ENCODE measurements at regions not wholly inside any gene's neighbourhood (a gene's known extent, or its start where the extent isn't known, plus 50 kb on each side); places are given as distances from the start of the nearest gene placed in this dataset.
"Not testable (repeated sequence)": the region's sequence is repeated elsewhere in the genome, so short reads cannot be mapped to it uniquely, and the experiment has no call there.

DNA sequence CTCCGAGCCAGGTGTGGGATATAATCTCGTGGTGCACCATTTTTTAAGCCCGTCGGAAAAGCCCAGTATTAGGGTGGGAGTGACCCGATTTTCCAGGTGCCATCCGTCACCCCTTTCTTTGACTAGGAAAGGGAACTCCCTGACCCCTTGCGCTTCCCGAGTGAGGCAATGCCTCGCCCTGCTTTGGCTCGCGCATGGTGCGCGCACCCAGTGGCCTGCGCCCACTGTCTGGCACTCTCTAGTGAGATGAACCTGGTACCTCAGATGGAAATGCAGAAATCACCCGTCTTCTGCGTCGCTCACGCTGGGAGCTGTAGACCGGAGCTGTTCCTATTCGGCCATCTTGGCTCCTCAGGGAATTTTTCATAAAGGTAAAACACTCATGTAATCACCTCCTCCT, 63.9 kb downstream of the RWDD3 start:
- H3K36me3 ChIP-seq (ENCODE audit: insufficient read depth, low read length); H3K4me1 ChIP-seq (ENCODE audit: insufficient read depth, low read length); H3K27me3 ChIP-seq (ENCODE audit: insufficient read depth, low read length); H3K4me3 ChIP-seq (ENCODE audit: low read length); H3K27ac ChIP-seq (ENCODE audit: low read depth, low read length); H3K9me3 ChIP-seq (ENCODE audit: insufficient read depth, low read depth, low read length); H3K9ac ChIP-seq (ENCODE audit: low read depth, low read length): not testable (repeated sequence)
- 86% methylated on average over 20 of the region's 20 CpGs for WGBS

DNA sequence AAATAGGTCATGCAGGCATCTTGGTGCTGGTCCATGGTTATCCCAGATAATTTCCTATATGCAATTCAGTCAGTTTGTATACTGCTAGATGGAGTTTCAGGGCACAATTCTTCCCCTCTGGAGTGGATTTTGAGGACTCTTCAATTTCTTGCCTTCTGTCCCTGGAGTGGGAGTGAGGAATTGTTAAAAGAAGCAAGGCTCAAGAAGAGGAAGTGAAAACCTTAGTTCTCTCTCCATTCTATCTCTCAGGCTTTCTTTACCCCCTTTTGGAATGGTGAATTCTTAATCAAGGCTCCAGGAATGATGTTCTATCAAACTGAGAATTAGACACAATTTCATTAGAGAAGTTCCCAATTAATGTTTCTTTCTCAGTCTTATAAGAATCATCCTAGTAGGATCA, 67.1 kb downstream of the RWDD3 start:
- no peaks in the 10 kb centered on the region for H3K4me1 ChIP-seq (ENCODE audit: insufficient read depth, low read length)
- no peaks in the 10 kb centered on the region for H3K27me3 ChIP-seq (ENCODE audit: insufficient read depth, low read length)
- no peak overlapping the region for H3K9ac ChIP-seq (ENCODE audit: low read depth, low read length)
- H3K36me3 ChIP-seq (ENCODE audit: insufficient read depth, low read length): no peaks in the 10 kb centered on the region
- no peaks in the 10 kb centered on the region for H3K9me3 ChIP-seq (ENCODE audit: insufficient read depth, low read depth, low read length)
- H3K4me3 ChIP-seq (ENCODE audit: low read length): no peak overlapping the region
- H3K27ac ChIP-seq (ENCODE audit: low read depth, low read length): no peak overlapping the region

DNA sequence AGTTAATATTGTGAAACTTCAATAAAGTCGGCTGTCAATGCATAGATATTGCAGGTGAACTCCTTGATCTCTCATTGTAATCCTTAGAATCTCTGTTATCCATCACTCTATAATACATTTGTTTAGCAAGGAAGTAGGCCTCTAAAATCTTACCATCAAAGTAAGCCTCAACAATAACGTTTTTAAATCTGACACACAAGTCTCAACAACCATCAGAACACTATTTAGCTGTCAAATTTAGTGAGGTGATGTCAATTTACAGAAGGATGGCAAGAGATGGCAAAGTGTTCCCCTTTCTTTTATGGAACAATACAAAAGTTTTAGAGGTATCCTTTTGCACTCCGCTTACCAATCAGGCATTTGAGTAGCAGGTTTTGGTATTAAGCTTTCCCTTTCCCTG, 67.6 kb downstream of the RWDD3 start:
- no peak overlapping the region for H3K9ac ChIP-seq (ENCODE audit: low read depth, low read length)
- H3K4me1 ChIP-seq (ENCODE audit: insufficient read depth, low read length): no peaks in the 10 kb centered on the region
- H3K27ac ChIP-seq (ENCODE audit: low read depth, low read length): no peak overlapping the region
- H3K36me3 ChIP-seq (ENCODE audit: insufficient read depth, low read length): no peaks in the 10 kb centered on the region
- H3K27me3 ChIP-seq (ENCODE audit: insufficient read depth, low read length): no peaks in the 10 kb centered on the region
- 82% methylated on average over 3 of the region's 3 CpGs for WGBS
- no peaks in the 10 kb centered on the region for H3K9me3 ChIP-seq (ENCODE audit: insufficient read depth, low read depth, low read length)
- H3K4me3 ChIP-seq (ENCODE audit: low read length): no peak overlapping the region

DNA sequence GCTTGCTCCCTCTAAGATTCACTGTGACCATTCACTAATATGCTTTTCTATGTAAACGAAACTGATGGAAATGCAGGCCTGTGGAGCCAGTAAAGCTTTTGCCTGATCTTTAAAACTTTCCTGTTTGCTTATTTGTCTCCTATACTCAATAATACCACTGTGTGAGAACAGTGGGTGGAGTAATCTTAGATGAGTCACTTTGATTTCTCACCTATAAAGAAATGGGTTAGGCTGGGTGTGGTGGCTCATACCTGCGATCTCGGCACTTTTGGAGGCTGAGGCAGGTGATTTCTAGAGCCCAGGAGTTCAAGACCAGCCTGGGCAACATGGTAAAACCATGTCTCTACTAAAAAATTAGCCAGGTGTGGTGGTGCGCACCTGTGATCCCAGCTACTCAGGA, 70.8 kb downstream of the RWDD3 start:
- no peaks in the 10 kb centered on the region for H3K27me3 ChIP-seq (ENCODE audit: insufficient read depth, low read length)
- peaks cover 13% of the 10 kb centered on the region for H3K4me1 ChIP-seq (ENCODE audit: insufficient read depth, low read length)
- no peak overlapping the region for H3K9ac ChIP-seq (ENCODE audit: low read depth, low read length)
- no peak overlapping the region for H3K27ac ChIP-seq (ENCODE audit: low read depth, low read length)
- no peaks in the 10 kb centered on the region for H3K9me3 ChIP-seq (ENCODE audit: insufficient read depth, low read depth, low read length)
- no peaks in the 10 kb centered on the region for H3K36me3 ChIP-seq (ENCODE audit: insufficient read depth, low read length)
- WGBS: 95% methylated on average over 4 of the region's 4 CpGs
- H3K4me3 ChIP-seq (ENCODE audit: low read length): no peak overlapping the region

DNA sequence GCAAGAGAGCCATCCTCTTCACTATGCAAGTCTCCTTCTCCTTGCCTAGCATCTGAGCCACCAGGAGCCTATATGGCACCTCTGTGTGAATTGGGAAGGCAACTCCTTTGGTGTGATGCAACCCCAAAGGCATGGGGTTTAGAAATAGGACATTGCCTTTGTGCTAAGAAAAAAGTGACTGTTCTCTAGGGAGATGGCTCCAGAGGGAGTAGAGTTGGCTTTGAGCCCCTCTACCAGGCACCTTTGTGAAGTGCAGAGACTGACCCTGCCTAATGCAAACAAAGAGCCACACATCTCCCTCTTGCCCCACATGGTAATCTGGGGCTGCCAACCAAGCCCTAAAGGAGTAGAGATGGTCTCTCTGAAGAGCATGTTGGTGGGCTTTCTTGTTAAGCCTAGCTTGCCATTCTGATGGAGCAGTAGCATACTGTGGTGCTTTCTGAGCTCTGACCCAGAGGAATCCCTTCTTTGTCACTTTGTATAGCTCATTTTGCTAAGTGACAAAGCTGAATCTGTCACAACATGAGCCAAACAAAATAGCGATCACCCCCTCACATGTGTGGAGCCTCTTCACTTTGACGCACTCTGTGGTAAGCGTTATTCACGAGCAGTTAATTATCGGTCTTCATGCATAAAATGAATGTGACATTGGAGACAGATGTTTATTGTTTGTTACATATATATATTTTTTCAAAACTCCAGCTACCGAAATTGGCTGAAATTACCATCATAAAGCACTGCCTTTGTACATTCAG, 74.4 kb downstream of the RWDD3 start:
- no peak overlapping the region for H3K27ac ChIP-seq (ENCODE audit: low read depth, low read length)
- no peaks in the 10 kb centered on the region for H3K9me3 ChIP-seq (ENCODE audit: insufficient read depth, low read depth, low read length)
- H3K9ac ChIP-seq (ENCODE audit: low read depth, low read length): no peak overlapping the region
- H3K36me3 ChIP-seq (ENCODE audit: insufficient read depth, low read length): no peaks in the 10 kb centered on the region
- no peaks in the 10 kb centered on the region for H3K27me3 ChIP-seq (ENCODE audit: insufficient read depth, low read length)
- H3K4me3 ChIP-seq (ENCODE audit: low read length): no peak overlapping the region
- H3K4me1 ChIP-seq (ENCODE audit: insufficient read depth, low read length): peaks cover 25% of the 10 kb centered on the region
- WGBS: 76% methylated on average over 6 of the region's 6 CpGs

DNA sequence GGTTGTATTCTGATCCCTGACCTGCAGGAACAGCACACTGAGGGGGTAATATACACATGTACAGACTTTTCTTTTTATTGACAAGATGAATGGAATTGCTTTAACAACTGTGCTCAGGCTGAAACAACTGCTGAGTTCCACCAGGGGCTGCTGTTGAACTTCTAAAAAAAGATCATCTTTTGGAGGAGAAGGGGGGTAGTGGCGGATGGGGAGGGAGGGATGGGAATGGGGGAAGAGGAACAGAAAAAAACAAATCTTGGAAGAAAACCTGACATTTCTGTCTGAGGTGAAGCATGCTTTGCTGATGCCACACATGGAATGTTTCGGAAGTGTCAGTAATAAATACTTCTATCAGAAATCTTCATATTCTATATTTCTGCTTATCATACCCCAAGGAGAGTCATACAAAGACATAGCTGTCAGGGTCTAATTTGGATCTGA, 75.0 kb downstream of the RWDD3 start:
- Histone ChIP-seq H3K4me3 (ENCODE audit: low read length) (no peak overlapping the region), H3K36me3 (ENCODE audit: insufficient read depth, low read length) (no peaks in the 10 kb centered on the region), H3K9ac (ENCODE audit: low read depth, low read length) (no peak overlapping the region), H3K27me3 (ENCODE audit: insufficient read depth, low read length) (no peaks in the 10 kb centered on the region), H3K27ac (ENCODE audit: low read depth, low read length) (no peak overlapping the region), H3K9me3 (ENCODE audit: insufficient read depth, low read depth, low read length) (no peaks in the 10 kb centered on the region), H3K4me1 (ENCODE audit: insufficient read depth, low read length) (peaks cover 25% of the 10 kb centered on the region)
- WGBS: 58% methylated on average over 2 of the region's 2 CpGs

DNA sequence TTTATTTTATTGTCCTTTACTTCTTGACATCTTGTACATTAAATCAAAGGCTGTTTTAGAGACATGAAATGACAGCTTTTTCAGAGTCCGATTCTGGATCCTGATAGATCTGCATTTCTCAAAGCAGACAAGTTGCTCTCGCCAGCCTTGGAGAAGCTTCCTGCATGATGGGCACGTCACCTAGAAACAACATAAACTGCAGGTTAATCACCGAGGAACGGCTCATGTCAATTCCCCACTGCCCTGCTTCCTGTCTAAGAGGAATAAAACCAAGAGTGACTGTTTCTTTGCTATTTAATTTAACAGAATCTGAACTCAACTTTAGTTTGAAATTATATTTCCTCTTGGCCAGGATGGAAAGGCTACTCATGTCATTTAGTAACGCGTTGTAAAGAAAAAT, 77.0 kb downstream of the RWDD3 start:
- Histone ChIP-seq H3K27ac (ENCODE audit: low read depth, low read length) (no peak overlapping the region), H3K27me3 (ENCODE audit: insufficient read depth, low read length) (no peaks in the 10 kb centered on the region), H3K9ac (ENCODE audit: low read depth, low read length) (no peak overlapping the region), H3K4me1 (ENCODE audit: insufficient read depth, low read length) (peaks cover 25% of the 10 kb centered on the region), H3K4me3 (ENCODE audit: low read length) (no peak overlapping the region), H3K9me3 (ENCODE audit: insufficient read depth, low read depth, low read length) (no peaks in the 10 kb centered on the region), H3K36me3 (ENCODE audit: insufficient read depth, low read length) (no peaks in the 10 kb centered on the region)
- WGBS: 80% methylated on average over 7 of the region's 7 CpGs

DNA sequence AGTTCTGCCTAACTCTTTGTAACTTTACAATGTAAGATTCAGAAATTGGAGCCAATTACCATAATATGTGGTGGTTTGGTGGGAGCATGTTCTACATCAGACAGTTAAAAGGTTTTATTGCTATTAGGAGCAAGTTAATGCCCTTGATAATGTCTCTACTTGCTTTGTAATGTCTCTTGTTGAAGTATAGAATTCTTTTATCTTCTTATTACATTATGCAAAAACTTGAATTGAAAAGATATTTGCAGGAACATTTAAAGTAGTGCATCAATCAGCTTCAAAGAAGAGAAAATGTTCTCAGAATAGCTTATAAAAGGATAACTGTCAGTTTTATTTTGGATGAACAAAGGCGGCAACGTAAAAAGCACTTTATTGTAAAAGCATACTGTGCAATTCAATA, 77.8 kb downstream of the RWDD3 start:
- H3K36me3 ChIP-seq (ENCODE audit: insufficient read depth, low read length): no peaks in the 10 kb centered on the region
- no peaks in the 10 kb centered on the region for H3K9me3 ChIP-seq (ENCODE audit: insufficient read depth, low read depth, low read length)
- no peaks in the 10 kb centered on the region for H3K27me3 ChIP-seq (ENCODE audit: insufficient read depth, low read length)
- H3K27ac ChIP-seq (ENCODE audit: low read depth, low read length): no peak overlapping the region
- H3K4me1 ChIP-seq (ENCODE audit: insufficient read depth, low read length): peaks cover 25% of the 10 kb centered on the region
- H3K9ac ChIP-seq (ENCODE audit: low read depth, low read length): no peak overlapping the region
- no CpG with 5 or more reads among the region's 2 CpGs for WGBS
- H3K4me3 ChIP-seq (ENCODE audit: low read length): no peak overlapping the region

DNA sequence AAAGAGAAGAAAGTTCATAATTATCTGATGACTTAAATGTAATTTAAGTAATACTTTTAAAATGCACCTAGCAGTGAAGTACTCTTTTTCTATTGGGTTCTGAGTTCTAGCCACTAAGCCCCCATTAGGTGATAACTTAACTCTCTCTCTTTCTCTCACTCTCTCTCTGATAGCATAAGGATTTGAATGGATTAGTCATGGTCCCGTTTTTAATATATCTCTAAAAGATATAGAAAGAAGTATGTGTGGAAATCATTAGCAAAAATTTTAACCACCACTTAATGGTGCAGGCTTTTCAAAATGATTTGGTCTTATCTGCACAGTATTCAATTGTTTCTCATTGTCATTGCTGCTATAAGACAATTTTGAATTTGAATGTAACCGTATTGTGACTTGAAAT, 78.2 kb downstream of the RWDD3 start:
- Histone ChIP-seq H3K4me3 (ENCODE audit: low read length) (no peak overlapping the region), H3K4me1 (ENCODE audit: insufficient read depth, low read length) (peaks cover 25% of the 10 kb centered on the region), H3K9me3 (ENCODE audit: insufficient read depth, low read depth, low read length) (no peaks in the 10 kb centered on the region), H3K27me3 (ENCODE audit: insufficient read depth, low read length) (no peaks in the 10 kb centered on the region), H3K36me3 (ENCODE audit: insufficient read depth, low read length) (no peaks in the 10 kb centered on the region), H3K27ac (ENCODE audit: low read depth, low read length) (no peak overlapping the region), H3K9ac (ENCODE audit: low read depth, low read length) (no peak overlapping the region)
- WGBS: 79% methylated on average over 1 of the region's 2 CpGs

DNA sequence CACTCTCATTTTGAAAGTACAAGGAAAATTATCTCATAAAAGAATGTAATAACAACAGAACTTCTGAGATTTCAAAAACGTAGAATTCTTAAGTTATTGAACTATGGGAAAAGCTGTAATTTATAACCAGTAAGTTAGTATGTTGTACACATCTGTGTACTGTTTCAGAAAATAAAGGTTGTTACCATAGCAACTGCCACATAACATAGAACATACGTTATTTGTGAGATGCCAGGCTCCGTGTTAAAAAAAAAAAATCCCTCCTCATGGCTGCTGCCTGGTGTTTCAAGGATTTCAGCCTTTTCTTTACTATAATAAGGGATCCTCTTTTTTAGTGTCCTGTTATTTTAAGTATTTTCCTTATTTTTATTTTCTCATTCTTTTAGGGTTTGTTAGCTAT, 79.5 kb downstream of the RWDD3 start:
- Histone ChIP-seq H3K4me1 (ENCODE audit: insufficient read depth, low read length) (peaks cover 20% of the 10 kb centered on the region), H3K36me3 (ENCODE audit: insufficient read depth, low read length) (no peaks in the 10 kb centered on the region), H3K27ac (ENCODE audit: low read depth, low read length) (no peak overlapping the region), H3K27me3 (ENCODE audit: insufficient read depth, low read length) (no peaks in the 10 kb centered on the region), H3K4me3 (ENCODE audit: low read length) (no peak overlapping the region), H3K9ac (ENCODE audit: low read depth, low read length) (no peak overlapping the region), H3K9me3 (ENCODE audit: insufficient read depth, low read depth, low read length) (no peaks in the 10 kb centered on the region)
- WGBS: 97% methylated on average over 2 of the region's 3 CpGs

DNA sequence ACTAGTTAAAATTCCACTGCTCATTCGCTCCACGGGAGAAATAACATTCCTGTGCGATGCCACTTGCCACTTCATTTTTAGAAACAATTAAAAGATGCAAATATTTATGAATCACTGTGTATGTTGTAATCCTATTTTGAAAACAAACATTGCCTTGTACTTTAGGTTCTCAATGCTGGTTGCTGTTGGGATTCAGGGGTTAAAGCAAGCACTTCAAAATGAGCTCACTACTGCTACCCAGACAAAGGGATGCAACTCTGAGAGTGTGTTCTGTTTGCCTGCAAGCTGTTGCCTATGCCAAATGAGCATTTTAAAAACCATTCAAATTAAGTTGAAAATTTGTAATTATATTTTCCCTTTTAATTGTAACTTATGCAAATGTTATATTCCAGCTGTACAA, 87.5 kb downstream of the RWDD3 start:
- no peak overlapping the region for H3K4me3 ChIP-seq (ENCODE audit: low read length)
- no peak overlapping the region for H3K9ac ChIP-seq (ENCODE audit: low read depth, low read length)
- no peaks in the 10 kb centered on the region for H3K9me3 ChIP-seq (ENCODE audit: insufficient read depth, low read depth, low read length)
- 95% methylated on average over 3 of the region's 3 CpGs for WGBS
- peaks cover 15% of the 10 kb centered on the region for H3K4me1 ChIP-seq (ENCODE audit: insufficient read depth, low read length)
- no peaks in the 10 kb centered on the region for H3K36me3 ChIP-seq (ENCODE audit: insufficient read depth, low read length)
- H3K27me3 ChIP-seq (ENCODE audit: insufficient read depth, low read length): no peaks in the 10 kb centered on the region
- H3K27ac ChIP-seq (ENCODE audit: low read depth, low read length): no peak overlapping the region

DNA sequence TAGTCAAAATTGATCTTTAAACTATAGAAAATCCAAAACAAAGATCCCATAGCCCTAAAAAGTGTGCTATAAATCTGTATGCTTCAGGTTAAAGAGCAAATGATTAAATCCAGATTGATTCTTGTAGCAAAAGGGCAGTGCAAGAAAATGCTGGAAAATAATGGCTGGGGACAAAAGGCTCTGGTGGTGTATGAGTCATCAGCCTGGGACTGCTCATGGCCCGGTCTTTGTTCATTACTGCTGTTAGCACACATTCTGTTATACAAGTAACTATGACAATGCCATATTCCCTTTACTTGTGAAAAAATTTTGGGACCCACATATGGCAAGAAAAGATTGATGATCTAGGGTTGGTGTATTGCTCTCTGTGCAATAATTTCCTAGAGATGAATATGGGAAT, 89.1 kb downstream of the RWDD3 start:
- no peaks in the 10 kb centered on the region for H3K36me3 ChIP-seq (ENCODE audit: insufficient read depth, low read length)
- no peak overlapping the region; the same call in 1 of the 2 replicates for H3K27ac ChIP-seq (ENCODE audit: low read depth, low read length)
- H3K9me3 ChIP-seq (ENCODE audit: insufficient read depth, low read depth, low read length): no peaks in the 10 kb centered on the region
- peaks cover 15% of the 10 kb centered on the region for H3K4me1 ChIP-seq (ENCODE audit: insufficient read depth, low read length)
- 57% methylated on average over 1 of the region's 1 CpG for WGBS
- no peaks in the 10 kb centered on the region for H3K27me3 ChIP-seq (ENCODE audit: insufficient read depth, low read length)
- no peak overlapping the region for H3K4me3 ChIP-seq (ENCODE audit: low read length)
- H3K9ac ChIP-seq (ENCODE audit: low read depth, low read length): peak overlapping the region; percentile 41; the same call in 1 of the 2 replicates
